Astrocyte (in vitro differentiated cells and primary cell): ENCODE measurements at regions not wholly inside any gene's neighbourhood (a gene's known extent, or its start where the extent isn't known, plus 50 kb on each side); places are given as distances from the start of the nearest gene placed in this dataset.

Experiments
- CTCF ChIP-seq: IDR thresholded peaks from 2 replicates; pipeline ENCODE4 v1.5.1; 2011; ENCODE audit warnings: low read depth, mild to moderate bottlenecking, inconsistent platforms, low read length, moderate library complexity; ENCODE audit not compliant: insufficient read depth
- EZH2 ChIP-seq: IDR thresholded peaks from 2 replicates; pipeline ENCODE4 v1.6.1; 2012; ENCODE audit warnings: mild to moderate bottlenecking, low read length, inconsistent platforms; ENCODE audit not compliant: insufficient read depth

GRCh38 chr4:147425019-147425418 lies 55.9 kb upstream of the EDNRA start:
- TF ChIP-seq CTCF (no peak), EZH2 (no peak)
